GM19023 (cell line): ENCODE measurements at regions not wholly inside any gene's neighbourhood (a gene's known extent, or its start where the extent isn't known, plus 50 kb on each side); places are given as distances from the start of the nearest gene placed in this dataset.

Source experiments
- ATAC-seq: cut with Tn5 transposase; IDR thresholded peaks from one replicate; pipeline ENCODE4 v1.9.1; 2021; ENCODE audit warnings: mild to moderate bottlenecking, moderate library complexity; ENCODE audit not compliant: unreplicated experiment

DNA sequence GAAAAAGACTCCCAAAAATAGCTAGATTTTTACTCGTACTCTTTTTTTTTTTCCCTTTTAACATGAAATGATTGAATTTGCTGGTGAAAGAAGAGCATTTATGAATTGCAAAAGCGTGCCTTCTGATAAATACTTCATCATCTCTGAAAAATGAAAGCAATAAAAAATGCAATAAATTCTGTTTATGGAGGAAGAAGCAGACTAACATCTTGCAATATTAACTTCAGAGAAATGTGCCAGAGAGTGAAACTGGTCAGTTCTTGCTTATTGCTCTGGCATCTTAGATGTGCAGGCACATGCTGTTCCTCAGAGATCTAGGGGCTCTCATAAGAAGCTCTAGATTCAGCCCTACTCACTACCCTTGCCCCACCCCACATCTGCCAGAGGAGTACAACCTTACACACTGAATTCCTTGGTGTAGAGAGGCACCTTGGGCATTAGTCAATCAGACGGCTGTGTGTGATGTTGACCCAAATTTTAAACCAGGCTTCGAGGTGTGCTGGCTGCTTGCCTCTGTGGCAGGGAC, 891.1 kb upstream of the GHITM start:
- ATAC-seq: no peak

DNA sequence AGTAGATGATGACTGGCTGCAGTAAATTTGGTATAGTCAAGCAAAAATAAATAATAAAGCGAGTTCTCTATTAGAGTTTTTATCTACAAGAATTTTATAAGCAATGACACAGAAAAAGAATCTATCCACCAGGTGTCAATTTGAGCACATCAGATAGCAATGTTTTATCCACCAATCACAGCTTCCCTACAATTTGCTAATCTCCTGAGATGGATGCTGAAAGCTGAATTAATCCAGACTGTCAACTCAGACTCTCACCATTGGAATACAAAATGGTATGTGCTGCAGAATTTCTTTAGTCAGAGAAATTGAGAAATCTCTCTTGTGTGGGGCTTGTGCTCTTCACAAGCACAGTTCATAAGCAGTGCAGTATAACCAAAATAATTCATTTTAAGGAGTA, 888.9 kb upstream of the GHITM start:
- ATAC-seq: no peak

DNA sequence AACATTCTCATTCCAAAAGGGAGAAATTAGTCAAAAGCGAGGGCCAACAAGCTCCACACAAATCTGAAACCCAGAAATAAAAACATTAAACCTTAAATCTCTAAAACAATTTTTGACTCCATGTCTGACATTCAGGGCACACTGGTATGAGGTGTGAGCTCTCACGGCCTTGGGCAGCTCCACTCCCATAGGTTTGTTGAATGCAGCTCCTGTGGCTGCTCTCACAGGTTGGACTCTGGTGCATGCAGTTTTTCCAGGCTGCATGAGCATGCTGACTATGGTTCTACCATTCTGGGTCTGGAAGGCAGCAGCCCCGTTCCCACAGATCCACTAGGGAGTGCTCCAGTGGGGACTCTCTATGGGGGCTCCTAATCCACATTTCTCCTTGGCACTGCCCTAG, 887.1 kb upstream of the GHITM start:
- ATAC-seq: no peak

DNA sequence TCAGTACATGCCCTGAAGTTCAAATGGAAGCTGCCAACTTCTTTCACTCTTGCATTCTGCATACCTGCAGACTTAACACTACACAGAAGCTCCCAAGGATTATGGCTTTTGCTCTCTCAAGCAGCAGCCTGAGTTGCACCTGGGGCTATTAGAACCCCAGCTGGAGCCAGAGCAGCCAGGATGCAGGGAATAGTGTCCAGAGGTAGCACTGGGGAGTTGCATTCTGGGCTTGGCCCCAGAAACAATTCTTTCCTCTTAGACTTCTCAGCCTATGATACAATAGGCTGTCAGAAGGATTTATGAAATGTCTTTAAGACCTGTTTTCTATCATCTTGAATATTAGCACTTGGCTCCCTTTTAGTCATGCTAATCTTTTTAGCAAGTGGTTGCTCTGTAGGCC, 886.7 kb upstream of the GHITM start:
- no peak for ATAC-seq

DNA sequence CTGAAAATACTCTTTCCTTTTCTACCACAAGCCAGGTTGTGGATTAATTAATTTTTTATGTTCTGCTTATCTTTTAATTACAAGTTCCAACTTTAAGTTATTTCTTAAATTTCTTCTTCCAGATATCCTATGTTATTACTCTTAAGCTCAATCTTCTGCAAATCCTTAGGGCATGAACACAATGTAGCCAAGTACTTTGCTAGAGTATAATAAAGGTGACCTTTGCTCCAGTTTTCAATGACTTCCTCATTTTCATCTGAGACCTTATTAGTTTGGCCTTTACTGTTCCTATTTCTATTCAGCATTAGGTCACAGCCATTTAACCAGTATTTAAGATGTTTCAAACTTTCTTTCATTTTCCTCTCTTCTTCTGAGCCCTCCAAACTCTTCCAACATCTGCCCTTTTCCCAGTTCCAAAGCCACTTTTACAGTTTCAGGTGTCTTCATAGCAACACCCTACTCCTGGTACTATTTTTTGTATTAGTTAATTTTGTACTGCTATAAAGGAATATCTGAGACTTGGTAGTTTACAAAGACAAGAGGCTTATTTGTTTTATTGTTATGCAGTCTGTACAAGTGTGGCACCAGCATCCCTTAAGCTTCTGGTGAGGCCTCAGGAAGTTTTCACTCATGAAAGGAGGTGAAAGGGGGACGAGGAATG, 886.2 kb upstream of the GHITM start:
- no peak for ATAC-seq

DNA sequence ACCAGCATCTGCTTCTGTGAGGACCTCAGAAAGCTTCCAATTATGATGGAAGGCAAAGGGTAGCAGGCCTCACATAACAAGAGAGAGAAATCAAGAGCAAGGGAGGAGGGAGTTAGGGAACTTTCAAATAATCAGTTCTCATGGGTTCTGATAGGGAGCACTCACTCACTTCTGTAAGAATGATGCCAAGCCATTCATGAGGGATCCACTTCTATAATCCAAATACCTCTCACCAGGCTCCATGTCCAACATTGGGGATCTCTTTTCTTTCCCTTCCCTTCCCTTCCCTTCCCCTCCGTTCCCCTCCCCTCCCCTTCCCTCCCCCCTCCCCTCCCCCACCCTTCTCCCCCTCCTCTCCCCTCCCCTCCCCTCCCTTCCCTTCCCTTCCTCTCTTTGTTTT, 884.6 kb upstream of the GHITM start:
- ATAC-seq: no peak

DNA sequence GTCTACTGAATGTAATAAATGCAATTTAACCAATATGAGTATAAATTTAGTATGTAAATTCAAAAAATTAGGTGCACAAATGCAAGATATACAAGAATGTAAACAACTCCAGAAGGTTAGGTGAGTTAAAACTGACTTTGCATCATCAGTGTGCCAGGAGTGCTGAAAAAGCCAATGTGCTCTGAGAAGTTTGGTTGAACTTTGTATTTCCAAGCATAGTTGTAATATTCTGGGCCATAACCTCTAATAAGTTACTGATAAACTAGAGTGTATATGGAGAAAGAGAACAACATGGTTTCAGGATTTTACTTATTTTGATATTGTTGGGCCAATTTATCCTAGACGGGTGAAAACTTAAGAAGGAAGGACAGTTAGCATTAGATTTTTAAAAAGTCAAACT, 876.9 kb upstream of the GHITM start:
- ATAC-seq: no peak

DNA sequence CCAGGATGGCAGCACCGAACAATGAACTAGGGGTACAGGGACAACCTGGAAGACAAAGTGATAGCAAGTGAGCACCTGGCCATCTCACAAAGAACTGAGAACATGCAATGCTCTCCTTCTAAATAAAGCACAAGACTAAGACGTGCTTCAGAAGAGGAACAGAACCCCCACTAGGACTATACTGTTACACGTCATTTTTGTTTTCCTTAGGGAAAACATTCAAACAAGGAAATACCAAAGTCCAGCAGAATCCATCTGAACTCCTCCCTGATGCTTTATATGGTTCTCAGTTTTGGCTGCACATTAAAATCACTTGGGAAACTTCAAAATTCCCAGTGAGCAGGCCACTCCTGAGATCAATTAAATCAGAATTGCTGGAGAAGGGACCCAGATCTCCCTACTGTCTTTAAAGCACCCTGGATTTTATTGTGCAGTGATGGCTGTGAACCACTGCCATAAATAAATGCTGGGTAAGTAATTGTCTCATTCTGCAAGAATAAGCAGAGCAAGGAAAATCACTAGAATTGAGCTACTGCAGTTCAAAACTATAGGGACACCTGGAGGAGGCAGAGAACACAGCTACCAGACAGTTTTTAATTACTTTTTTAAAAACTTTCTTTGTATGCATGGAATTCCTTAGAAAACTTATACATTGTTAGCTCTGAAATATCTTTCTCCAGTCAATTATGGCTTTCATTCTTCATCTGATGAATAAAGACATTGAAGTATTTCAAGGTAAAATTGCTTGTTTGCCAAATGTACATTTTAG, 866.5 kb upstream of the GHITM start:
- ATAC-seq: no peak

DNA sequence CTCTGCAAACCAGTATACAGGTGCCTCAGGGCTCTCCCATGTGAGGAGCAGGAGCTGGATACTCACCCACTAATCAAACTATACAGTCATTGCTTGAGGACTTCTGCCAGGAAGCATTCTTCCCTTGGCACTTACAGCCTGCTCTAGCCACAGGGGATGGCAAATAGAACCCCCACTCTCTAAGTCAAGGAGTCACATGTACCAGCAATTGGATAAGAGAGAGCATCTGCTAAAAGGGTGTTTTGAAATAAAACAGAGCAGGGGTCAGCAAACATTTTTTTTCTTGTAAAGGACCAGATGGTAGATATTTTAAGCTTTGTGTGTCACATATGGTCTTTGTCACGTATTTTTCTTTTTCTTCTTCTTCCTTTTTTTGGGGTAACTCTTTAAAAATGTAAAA, 865.2 kb upstream of the GHITM start:
- no peak for ATAC-seq

DNA sequence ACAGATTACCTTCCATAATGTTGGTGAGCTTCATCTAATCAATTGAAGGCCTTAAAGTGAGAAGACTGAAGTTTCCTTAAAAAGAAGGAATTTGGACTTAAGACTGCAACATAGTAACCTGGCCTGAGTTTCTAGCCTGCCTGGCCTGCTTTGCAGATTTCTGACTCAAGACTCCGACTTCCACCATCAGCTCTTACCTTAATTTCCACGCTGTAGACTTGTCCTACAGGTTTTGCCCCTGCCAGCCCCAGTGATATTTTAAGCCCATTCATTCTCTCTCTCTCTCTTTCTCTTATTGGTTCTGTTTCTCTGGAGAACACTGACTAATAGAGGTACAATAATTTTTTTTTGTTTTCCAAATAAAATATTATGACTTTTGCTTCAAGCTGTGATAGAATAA, 862.3 kb upstream of the GHITM start:
- no peak for ATAC-seq

DNA sequence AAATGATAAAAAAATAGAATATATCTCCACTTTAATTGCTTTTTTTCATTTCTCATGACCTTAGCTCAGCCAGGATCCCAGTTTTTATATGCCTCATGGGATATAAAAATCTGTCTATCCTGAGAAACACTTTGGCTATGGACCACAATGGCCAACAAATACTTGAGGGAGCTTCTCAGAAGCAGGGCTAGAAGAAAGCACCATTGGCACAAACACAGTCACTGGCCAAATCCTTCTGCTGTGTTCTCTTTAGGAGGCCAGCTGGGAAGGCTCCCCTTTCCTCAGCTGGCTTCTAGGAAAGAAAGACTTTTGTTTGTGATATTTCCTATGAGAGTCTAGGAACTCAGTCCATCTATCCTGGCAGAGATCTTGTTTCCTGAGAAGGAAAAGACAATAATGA, 856.2 kb upstream of the GHITM start:
- no peak for ATAC-seq

DNA sequence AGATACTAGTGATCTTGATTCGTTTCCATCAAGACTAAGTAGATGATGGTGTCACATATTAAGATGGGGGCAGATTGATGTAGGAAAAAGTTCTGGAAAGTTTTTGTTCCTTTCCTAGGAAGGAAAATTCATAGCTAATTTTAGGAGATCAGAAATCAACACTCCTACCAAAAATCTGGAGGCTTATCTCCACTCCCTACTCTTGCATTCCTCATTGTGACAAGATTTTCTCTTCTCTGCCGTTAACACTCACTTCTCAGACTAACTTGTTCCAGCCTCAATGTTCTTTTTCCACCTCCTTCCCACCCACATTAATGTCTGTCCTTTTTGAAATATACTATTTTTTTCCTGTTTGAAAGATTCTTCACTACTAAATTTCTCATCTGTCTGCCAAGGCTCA, 851.9 kb upstream of the GHITM start:
- no peak for ATAC-seq

DNA sequence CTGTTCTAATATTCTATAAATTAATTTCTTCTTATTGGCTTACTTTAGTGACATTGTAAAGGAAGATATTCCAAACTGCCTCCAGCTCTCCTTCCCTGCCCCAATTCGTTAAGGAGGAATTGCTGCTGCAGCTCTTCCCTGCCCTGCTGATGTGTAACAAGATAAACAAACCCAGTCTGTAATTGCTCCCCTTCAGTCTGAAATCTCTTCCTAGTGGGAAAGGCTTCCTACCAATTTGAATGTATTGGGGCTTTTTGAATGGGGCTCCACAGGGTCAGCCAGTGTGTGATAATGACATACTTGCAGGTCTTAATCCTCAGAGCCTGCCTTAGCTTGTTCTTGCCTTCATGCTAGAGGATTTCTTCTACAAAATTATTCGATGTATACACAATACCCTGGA, 849.9 kb upstream of the GHITM start:
- no peak for ATAC-seq

DNA sequence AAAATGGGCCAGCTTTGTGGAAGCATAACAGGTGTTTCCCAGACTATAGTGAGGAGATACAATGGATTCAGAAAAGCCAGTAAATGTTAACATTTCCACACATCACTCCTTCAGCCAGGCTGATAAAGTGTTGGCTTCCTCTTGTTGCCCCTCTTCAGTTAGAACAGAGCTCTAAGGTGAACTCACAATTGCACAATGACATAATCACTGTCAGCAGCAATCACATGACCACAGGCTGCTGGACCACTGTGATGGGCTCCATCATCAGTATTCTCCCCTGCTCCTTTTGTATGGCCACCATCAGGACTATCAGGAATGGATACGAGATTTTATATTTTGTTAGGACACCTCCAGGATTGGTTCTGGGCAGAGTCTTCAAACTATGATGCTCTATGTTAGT, 849.4 kb upstream of the GHITM start:
- no peak for ATAC-seq

DNA sequence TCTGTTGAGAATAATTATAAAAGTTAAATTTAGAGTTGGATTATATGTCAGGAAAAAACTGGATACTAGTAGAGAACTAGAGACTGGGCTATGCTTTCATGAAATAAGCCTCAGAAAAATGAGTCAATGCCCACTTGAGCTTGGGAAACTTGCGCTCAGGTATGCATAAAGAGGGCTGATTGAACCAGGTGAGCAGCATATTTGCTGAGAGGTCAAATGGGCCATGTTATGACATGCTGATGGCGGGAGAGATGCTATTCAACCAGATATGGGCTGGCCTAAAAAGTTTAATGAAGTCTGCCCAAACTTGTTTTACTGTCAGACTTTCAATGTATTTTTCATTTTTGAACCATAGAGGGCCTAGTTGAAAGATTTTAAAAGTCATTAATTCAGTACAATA, 837.6 kb upstream of the GHITM start:
- ATAC-seq: no peak

DNA sequence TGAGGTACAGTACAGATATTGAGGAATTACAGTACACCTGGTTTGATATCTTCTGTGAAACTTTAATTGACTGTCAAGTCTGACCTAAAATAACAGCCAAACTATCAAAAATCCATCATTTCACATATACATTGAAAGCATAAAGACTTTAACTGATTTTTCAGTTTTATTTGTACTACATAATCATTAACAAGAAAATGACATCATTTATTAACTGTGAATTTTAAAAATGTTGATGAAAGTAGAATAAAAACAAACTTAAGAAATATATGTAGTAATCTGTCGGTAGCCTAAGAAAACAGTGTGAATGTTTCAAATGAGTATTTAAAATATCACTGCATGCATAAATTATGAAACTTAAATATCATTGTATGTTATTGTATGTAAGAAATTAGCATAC, 836.7 kb upstream of the GHITM start:
- no peak for ATAC-seq

DNA sequence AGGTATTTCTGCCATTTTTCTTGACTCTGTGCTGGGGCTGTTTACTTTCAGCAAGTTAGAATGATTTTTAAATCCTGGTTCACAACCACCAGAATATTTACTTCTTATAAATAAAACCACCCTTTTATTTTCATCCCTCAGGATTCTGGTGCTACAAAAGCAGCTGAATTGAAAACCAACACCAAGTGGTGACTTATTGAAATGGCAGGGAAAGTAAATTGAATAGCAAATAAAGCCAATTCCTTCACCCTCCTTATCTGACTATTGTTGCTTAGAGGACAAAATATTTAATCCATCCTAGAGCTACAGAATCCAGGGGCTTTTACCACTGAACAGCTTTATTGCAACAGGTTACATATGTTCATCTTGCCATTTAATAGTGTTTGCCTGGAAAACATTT, 828.6 kb upstream of the GHITM start:
- ATAC-seq: no peak

DNA sequence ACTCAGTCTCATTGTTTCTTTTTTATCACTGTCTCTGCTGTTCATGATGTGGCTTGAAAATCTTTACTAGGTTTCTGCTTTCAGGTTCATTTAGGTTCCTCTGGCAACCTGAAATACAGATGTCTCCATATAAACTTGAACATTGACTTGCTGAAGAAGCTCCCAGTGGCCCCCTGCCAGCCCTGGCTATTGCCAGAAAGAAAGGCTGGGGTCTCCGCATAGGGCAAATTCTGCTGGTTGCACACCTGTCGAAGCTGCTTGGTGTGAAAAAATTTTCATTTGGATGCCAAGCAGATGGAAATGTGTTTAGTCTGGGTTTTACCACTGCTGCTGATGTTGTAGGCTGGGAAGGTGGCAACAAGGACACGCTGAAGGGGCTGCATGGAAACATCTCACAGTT, 826.7 kb upstream of the GHITM start:
- no peak for ATAC-seq

DNA sequence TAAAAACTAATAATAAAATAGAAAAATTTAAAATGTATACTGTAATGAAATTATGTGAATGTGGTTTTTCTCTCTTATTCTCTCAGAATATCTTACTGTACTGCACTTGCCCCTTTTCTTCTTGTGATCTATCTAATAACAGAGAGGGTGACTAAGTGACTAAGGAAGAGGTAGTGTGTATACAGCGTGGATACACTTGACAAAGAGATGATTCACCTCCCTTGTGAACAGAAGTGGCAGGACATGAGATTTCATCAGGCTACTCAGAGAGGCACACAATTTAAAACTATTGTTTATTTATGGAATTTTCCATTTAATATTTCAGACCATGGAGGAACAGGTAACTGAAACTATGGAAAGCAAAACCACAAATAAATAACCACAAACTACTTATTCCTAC, 806.6 kb upstream of the GHITM start:
- ATAC-seq: no peak

DNA sequence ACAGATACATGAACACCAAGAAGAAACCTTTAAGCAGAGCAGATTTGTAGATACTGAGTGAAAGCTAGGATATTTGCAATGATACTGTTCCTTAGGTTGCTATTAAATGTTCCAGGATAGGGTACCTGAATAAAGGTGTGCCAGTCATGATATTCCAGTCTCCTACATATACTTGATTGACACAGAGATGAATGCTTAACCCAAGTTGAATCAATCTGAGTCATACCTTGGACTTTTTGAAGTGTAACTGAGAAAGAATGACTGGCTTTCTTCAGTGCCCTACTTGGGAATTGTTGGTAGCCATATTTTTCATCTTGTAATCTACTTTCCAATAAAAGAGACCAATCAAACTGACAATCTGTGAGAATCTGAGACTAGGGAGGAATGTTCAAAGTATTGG, 805.7 kb upstream of the GHITM start:
- ATAC-seq: no peak

DNA sequence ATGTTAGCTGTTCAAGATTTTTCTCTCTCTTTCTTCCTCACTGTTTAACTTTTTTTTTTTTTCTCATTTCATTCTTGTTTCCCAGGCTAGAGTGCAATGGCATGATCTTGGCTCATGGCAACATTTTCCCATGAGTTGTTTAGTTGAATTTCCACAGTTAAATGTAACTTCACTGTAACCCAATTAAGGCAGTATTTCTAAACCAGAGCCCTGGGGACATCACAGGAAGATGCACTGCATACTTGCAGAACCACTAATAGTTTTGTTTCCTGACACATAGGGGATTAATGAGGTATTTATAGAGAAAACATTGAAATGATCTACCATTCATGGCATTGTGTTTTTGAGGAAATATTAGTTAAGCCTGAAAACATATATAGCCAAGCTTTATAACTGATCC, 795.6 kb upstream of the GHITM start:
- ATAC-seq: no peak

DNA sequence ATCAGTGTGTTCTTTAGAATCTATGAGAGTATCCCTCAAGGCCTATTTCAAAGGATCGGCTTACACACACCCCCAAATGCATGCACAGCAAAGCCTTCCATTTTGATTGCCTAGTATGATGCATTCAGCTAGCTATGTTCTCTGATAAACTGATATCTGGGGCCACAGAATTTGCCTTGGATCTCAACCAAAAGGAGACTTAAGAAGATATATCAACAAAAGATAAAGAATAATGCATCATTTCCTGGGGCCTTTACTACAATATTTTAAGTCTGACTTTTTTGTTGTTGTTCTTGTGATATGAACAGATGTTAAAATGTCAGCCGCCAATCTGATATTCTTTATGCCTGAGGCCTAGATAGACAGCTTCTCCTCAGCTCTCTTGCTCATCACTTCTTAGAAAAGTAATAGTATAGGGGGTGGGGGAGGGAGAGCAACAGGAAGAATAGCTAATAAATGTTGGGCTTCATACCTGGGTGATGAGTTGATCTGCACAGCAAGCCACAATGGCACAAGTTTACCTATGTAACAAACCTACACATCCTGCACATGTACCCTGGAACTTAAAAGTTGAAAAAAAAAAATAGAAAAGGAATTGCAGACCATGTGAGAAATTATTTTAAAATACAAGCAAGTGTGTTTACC, 792.9 kb upstream of the GHITM start:
- ATAC-seq: no peak
